ENCODE measurements at regions not wholly inside any gene's neighbourhood (a gene's known extent, or its start where the extent isn't known, plus 50 kb on each side); places are given as distances from the start of the nearest gene placed in this dataset.

- no peak for DNase-seq
Measured at GRCh38 chr6:146865756-146866379, 267.1 kb downstream of the ADGB start.

GRCh38 chr6:146866731-146867414 lies 268.1 kb downstream of the ADGB start:
- no peak for DNase-seq

DNA sequence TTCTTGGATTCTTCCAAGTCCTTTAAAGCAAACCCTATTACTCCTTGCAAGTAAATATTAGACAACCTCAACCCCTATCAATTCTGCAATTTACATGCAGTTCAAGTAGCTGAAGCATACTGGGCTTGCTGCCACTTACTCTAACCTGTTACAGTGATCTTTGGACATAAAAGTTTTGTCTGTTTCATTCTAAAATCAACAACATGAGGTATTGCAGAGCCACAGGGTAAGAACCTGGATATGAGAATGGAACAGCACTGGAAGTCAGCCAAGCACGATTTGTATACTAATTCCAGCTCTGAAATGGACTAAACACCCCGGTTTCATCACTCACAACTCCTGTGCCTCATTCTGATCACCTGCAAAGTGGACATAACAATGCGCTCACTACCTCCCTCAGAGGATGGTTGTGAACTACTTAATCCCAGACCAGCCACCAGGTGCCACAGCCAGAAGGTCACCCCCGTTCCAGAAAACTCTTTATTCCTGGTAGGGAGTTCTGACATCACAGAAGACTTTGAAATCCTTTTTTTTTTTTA lies 270.0 kb downstream of the ADGB start:
- DNase-seq: no peak

DNA sequence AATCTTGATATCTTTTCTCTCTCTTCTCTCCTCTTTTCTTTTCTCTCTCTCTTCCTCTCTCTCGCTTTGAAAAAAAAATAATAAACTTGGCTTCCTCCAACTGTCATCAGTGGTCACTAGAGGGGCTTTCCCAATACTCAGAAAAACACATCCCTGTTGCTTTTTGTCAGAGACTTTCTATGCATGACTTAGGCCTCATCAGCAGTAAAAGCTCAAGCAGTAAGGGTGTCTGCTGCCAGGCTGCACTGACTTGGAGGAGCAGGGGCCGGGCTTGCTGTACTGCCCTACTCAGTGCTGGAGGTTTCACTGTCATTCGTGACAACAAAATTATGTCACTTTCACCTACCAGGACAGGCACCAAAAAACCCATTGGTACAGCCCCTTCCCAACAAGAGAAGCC lies 272.0 kb downstream of the ADGB start:
- DNase-seq: no peak

- no peak for DNase-seq
Measured at GRCh38 chr6:146871611-146872425, 273.0 kb downstream of the ADGB start.

GRCh38 chr6:146872426-146872785 lies 273.6 kb downstream of the ADGB start:
- DNase-seq: no peak

- no peak for DNase-seq
Measured at GRCh38 chr6:146874278-146875018, 275.7 kb downstream of the ADGB start.

- DNase-seq: no peak
Measured at GRCh38 chr6:146875927-146876270, 277.1 kb downstream of the ADGB start.

DNA sequence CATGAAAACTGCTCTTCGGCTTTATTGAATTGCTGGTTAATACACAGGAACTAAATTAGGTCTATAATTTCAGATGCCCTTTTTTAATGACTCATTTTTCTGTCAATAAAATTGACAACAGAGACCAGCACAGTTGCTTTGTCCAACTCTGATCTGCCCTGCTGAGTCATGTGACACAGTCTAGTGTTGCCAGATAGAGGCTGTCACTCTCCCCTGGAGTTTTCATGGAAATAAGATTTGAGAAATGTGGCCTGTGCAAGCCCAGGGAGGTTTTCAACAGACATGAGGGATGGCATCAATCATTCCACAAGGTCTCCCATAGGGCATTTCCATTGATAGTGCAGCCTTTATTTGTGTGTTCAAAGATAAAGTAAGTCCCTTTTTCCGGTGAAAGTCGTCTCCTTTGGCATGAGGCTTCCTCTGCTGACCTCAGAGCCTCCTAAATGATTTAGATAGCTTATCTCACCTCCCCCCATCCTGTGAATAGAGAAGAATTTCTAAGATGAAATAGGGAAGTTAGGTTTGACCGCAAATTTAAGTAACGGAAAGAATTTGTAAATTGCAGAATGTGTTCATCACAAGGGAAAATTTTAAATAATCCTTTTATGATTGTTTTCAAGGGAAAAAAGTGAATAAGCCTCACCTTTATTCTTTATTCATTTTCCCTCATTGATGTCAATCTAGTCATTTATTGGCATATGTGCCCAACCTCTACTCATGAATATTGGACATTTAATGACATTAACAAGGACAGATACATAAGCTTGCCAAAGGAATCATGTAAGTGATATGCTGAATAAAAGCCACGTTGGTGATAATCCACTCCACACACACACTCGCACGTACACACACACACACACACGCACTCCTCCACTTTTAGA lies 277.7 kb downstream of the ADGB start:
- DNase-seq: no peak

DNA sequence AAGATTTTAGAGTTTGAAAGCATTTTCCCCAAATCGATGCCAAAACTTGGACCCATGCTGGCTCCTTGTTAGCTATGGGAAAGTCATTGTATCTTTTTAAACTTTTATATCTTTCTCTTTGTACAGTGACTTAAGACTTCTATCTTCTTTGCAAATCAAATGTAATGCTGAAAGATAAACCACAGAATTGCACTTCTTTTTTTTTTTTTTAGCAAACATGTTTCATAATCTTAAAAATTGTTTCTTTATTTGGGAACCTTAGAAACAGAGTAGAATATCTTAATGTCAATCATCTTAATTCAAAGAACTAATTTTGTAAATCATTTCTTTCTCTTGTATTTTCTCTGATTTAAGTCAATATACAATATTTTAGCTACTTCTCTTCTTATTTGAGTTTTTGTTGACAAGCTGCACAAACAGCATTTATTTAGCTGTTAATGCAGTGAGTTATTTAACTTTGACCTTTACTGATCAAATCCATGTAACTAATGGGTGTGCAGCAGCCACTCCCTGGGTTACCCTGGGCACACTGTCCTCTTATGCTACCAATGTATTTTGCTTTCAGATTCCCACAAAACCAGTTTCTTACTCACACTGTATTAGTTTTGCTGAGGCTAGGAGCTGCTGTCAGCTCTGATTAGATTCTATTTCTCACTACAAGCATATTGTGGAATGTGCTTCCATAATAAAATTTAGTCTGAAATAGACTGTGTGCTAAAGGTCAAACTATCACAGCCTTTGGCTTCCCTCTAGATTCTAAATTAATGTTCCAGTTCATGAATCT lies 279.6 kb downstream of the ADGB start:
- DNase-seq: no peak

- no peak for DNase-seq
Measured at GRCh38 chr6:146878952-146879340, 280.2 kb downstream of the ADGB start.

DNA sequence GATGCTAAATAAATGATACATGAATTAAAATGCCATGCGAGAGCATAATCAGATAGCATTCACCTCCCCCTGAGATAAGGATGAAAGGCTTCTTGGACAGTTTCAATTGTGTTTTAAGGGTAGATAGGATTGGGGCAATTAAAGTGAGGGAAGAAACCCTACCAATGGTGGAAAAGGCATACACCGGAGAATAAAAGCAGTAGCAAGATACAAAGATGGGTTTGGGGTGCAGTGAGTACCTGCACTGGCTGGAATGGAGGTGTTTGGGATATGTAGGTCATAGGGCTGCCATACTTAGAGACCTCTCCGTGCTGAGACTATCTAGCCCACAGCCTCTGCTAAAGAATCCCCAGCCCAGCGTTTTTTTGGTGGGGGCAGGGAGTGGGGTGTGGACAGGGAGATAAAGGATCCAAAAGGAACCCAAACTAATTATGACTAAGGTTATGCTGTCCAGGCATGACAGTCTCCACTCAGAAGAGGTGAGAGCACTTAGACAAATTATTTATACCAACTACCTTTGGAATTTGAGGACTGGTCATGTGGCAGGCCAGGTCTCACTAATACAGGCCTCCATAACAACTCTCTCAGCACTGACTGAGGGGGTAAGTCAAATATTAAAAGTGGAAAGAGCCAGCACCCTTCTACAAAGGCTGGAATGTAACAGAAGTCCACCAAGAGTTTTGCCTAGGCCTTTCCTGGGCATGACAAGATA lies 280.8 kb downstream of the ADGB start:
- no peak for DNase-seq

- DNase-seq: no peak
Measured at GRCh38 chr6:146881228-146882181, 282.7 kb downstream of the ADGB start.

GRCh38 chr6:146883640-146884531 lies 285.1 kb downstream of the ADGB start:
- no peak for DNase-seq

DNA sequence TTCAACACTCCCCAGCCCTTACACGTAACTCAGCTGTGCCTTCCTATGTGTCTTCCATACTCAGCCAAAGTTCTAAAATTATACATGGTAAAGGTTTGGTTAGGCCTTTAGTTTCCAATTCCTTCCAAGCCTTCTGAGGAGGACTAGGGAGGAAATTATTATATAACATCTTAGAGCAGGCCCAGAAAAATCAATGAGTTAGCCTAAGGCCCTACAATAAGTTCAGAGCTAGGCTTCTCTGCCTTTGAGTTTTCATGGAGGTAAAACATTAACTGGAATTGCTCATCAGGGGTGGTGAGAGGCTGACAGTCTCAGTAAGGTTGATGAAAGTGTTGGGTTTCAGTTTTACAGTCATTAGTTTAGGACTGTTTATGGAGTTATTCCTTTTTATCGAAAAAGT lies 286.0 kb downstream of the ADGB start:
- no peak for DNase-seq

DNA sequence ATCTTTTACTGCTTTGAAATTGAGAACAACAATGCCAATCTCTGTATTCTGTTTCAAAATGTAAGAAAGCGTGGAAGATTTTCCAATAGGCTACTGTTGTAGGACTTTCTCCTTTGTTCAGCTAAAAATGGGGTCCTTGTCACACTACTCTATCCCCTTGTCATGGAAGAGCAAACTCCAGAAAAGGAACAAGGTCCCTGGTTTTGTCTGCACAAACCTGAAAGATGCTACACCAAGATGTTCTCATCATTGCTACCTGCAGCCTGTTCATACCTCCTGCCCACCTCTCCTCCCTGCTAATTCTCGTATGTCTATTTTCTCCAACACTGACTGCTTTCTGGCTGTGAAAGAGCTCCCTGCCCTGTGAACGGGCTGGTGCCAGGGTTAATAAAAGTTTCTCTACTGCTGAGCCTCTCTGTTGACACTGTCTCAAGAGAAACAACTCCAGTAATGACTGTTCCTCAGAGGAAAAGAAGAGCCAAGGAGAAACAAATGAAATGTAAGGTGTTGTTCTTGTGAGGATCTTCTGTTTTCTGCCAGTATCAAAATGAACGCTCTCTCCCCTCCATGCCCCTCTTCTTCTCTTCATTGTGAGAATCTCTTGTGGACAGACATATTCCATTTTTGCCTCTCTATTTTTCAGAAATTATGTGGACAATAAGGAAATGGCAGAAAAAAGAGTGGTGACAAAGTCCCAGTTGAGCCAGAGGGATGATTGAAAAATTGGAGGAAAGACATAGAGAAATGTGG lies 287.1 kb downstream of the ADGB start:
- DNase-seq: no peak

- DNase-seq: no peak
Measured at GRCh38 chr6:146886587-146887446, 288.0 kb downstream of the ADGB start.

All from stimulated activated CD4-positive, alpha-beta T cell treated with anti-CD3 and anti-CD28 coated beads, Interleukin-2, amount 100 ng/mL, for 24 hours (primary cell).